Transverse colon (tissue), 4 donors: ENCODE measurements at regions not wholly inside any gene's neighbourhood (a gene's known extent, or its start where the extent isn't known, plus 50 kb on each side); places are given as distances from the start of the nearest gene placed in this dataset.

Experiments
- DNase-seq: peaks from one replicate; pipeline ENCODE4 v3.0.0-alpha.2; 2019
- H3K27ac ChIP-seq, 4 donors: fragments of 200-600 bp; sonication (generic); 2 replicates each; pipeline ENCODE4 v1.5.1; 2016 to 2018; ENCODE audit warnings: inconsistent platforms in 4 of 4
- H3K27me3 ChIP-seq: fragments of 200-600 bp; sonication (generic); 2 replicates; pipeline ENCODE4 v1.5.1; 2017; ENCODE audit warnings: inconsistent platforms
- H3K36me3 ChIP-seq, 4 donors: fragments of 200-600 bp; sonication (generic); 2 replicates each; pipeline ENCODE4 v1.5.1; 2017 to 2019; ENCODE audit warnings: inconsistent platforms in 4 of 4
- H3K4me1 ChIP-seq, 4 donors: fragments of 200-600 bp; sonication (generic); 2 replicates each; pipeline ENCODE4 v1.5.1; 2017 to 2020; ENCODE audit warnings: inconsistent platforms in 4 of 4
- H3K4me3 ChIP-seq, 4 donors: fragments of 200-600 bp; sonication (generic); 1 replicate in 1 of 4; 2 replicates in 3 of 4; pipeline versions ENCODE4 v1.5.1 to v1.6.1; 2017 to 2019; ENCODE audit warnings: inconsistent platforms in 4 of 4
- H3K9me3 ChIP-seq, 2 donors: fragments of 200-600 bp; sonication (generic); 2 replicates each; pipeline ENCODE4 v1.5.1; 2017 to 2019; ENCODE audit warnings: inconsistent platforms in 2 of 2
- CTCF ChIP-seq, 5 experiments: fragments of 200-600 bp in 3 of 5; fragments of 450-650 bp in 2 of 5; sonication (generic) in 3 of 5; IDR thresholded peaks; 1 replicate in 2 of 5; 2 replicates in 3 of 5; pipeline ENCODE4 v1.5.1; 2016 to 2017; ENCODE audit warnings: antibody characterized with exemption in 5 of 5, inconsistent platforms in 3 of 5, mild to moderate bottlenecking in 2 of 5, moderate library complexity in 1 of 5
- EP300 ChIP-seq: sonication (generic); formaldehyde crosslinking; IDR thresholded peaks from one replicate; pipeline ENCODE4 v1.6.1; 2017; ENCODE audit warnings: antibody characterized with exemption, low read depth
- POLR2A ChIP-seq: fragments of 450-650 bp; IDR thresholded peaks from one replicate; pipeline ENCODE4 v1.6.1; 2016; ENCODE audit warnings: antibody characterized with exemption, mild to moderate bottlenecking, moderate library complexity
- POLR2AphosphoS5 ChIP-seq, 3 donors: sonication (generic); formaldehyde crosslinking; IDR thresholded peaks; one replicate each; pipeline ENCODE4 v1.6.1; 2016; ENCODE audit warnings: antibody characterized with exemption in 3 of 3
- WGBS, 2 donors: methylation state at CpG; one replicate each; pipeline ENCODE4 v1.1.5; 2018; ENCODE audit warnings: low coverage in 1 of 2; 5-methylcytosine and 5-hydroxymethylcytosine counted together
- in situ Hi-C, 4 donors: fragments of 200-750 bp; cut with MboI; loops; one replicate each; pipeline versions ENCODE4 v1.15.0 to v1.15.1; 2017; ENCODE audit warnings: low sequenced_read_pairs in 3 of 4, low pct_ligation_motif_present in 1 of 4, low pct_unique_long_range_greater_than_20kb in 1 of 4
- intact Hi-C: fragments of 100-400 bp; cut with DNase I; formaldehyde crosslinking; loops from one replicate; pipeline ENCODE4 v1.15.1; 2023; ENCODE audit warnings: low total_unique reads

- Histone ChIP-seq H3K27me3 (no peaks in the 10 kb centered on the region), H3K9me3 (peaks cover 0 to 5% of the 10 kb centered on the region in 2 donors), H3K4me3 (no peak overlapping the region), H3K36me3 (no peaks in the 10 kb centered on the region), H3K27ac (no peak overlapping the region), H3K4me1 (no peaks in the 10 kb centered on the region)
- TF ChIP-seq CTCF (IDR thresholded peaks at IDR 0.05) (no peak), POLR2A (no peak), POLR2AphosphoS5 (IDR thresholded peaks at IDR 0.05) (no peak), EP300 (no peak)
- intact Hi-C loops (no loop called here), in situ Hi-C loops (loop anchor here in 1 of 4 donors (25.0 kb wide), 1 partner anchor 92 kb away; no protein-coding TSS in a partner anchor)
- no peak for DNase-seq
- 41 to 44% methylated on average over 2 of the region's 2 CpGs for WGBS, 2 donors
Measured at GRCh38 chr11:91104237-91104636, 881.4 kb upstream of the CHORDC1 start.

- in situ Hi-C loops, result loop anchor here in 1 of 4 donors (25.0 kb wide), 1 partner anchor 88 kb away; no protein-coding TSS in a partner anchor
- Histone ChIP-seq H3K4me3 (no peak overlapping the region), H3K27ac (no peak overlapping the region), H3K9me3 (peaks cover 0 to 5% of the 10 kb centered on the region in 2 donors), H3K27me3 (no peaks in the 10 kb centered on the region), H3K4me1 (no peaks in the 10 kb centered on the region), H3K36me3 (no peaks in the 10 kb centered on the region)
- intact Hi-C loops, result no loop called here
- WGBS, 2 donors, result 41 to 69% methylated on average over 3 of the region's 3 CpGs
- no peak for DNase-seq
- no peak for TF ChIP-seq POLR2AphosphoS5 (IDR thresholded peaks at IDR 0.05)
- TF ChIP-seq POLR2A, result no peak
- TF ChIP-seq CTCF (IDR thresholded peaks at IDR 0.05), result no peak
- no peak for TF ChIP-seq EP300
Measured at GRCh38 chr11:91100427-91100826, 877.6 kb upstream of the CHORDC1 start.

- no peaks in the 10 kb centered on the region for H3K4me1 ChIP-seq
- WGBS, 2 donors, result 73 to 75% methylated on average over 2 of the region's 2 CpGs
- no peak overlapping the region for H3K27ac ChIP-seq
- intact Hi-C loops (no loop called here), in situ Hi-C loops (no loop called here)
- no peaks in the 10 kb centered on the region for H3K27me3 ChIP-seq
- TF ChIP-seq POLR2A (no peak), CTCF (IDR thresholded peaks at IDR 0.05) (no peak), EP300 (no peak), POLR2AphosphoS5 (IDR thresholded peaks at IDR 0.05) (no peak)
- no peaks in the 10 kb centered on the region for H3K9me3 ChIP-seq
- H3K4me3 ChIP-seq, result no peak overlapping the region
- no peaks in the 10 kb centered on the region for H3K36me3 ChIP-seq
- no peak for DNase-seq
Measured at GRCh38 chr11:91097083-91097482, 874.2 kb upstream of the CHORDC1 start.

GRCh38 chr11:91093141-91093540 lies 870.3 kb upstream of the CHORDC1 start:
- Histone ChIP-seq H3K27ac (no peak overlapping the region), H3K4me3 (no peak overlapping the region), H3K36me3 (no peaks in the 10 kb centered on the region), H3K9me3 (no peaks in the 10 kb centered on the region), H3K4me1 (no peaks in the 10 kb centered on the region), H3K27me3 (no peaks in the 10 kb centered on the region)
- in situ Hi-C loops (no loop called here), intact Hi-C loops (no loop called here)
- no peak for TF ChIP-seq EP300
- TF ChIP-seq POLR2A, result no peak
- no peak for DNase-seq

GRCh38 chr11:91091563-91091962 lies 868.7 kb upstream of the CHORDC1 start:
- H3K27me3 ChIP-seq, result no peaks in the 10 kb centered on the region
- no peaks in the 10 kb centered on the region for H3K9me3 ChIP-seq
- in situ Hi-C loops (no loop called here), intact Hi-C loops (no loop called here)
- no peak overlapping the region for H3K27ac ChIP-seq
- H3K36me3 ChIP-seq, result no peaks in the 10 kb centered on the region
- H3K4me1 ChIP-seq, result no peaks in the 10 kb centered on the region
- no peak for TF ChIP-seq POLR2A
- TF ChIP-seq CTCF (IDR thresholded peaks at IDR 0.05), result no peak
- no peak for TF ChIP-seq POLR2AphosphoS5 (IDR thresholded peaks at IDR 0.05)
- no peak for TF ChIP-seq EP300
- no peak for DNase-seq
- H3K4me3 ChIP-seq, result no peak overlapping the region
